AG09309 (cell line): ENCODE measurements at regions not wholly inside any gene's neighbourhood (a gene's known extent, or its start where the extent isn't known, plus 50 kb on each side); places are given as distances from the start of the nearest gene placed in this dataset.

ENCODE experiments used
- DNase-seq: peaks from one replicate; pipeline ENCODE4 v3.0.0-alpha.2; 2010; ENCODE audit warnings: low read depth
- H3K4me3 ChIP-seq: 2 replicates; pipeline ENCODE4 v1.5.1; 2011; ENCODE audit warnings: mild to moderate bottlenecking, low read depth, low read length, moderate library complexity; ENCODE audit not compliant: control insufficient read depth
- TF ChIP-seq, protein P1 (sequence below): IDR thresholded peaks from 2 replicates; pipeline ENCODE4 v1.5.1; 2011; ENCODE audit warnings: mild to moderate bottlenecking, low read depth, low read length, inconsistent platforms; ENCODE audit not compliant: insufficient read depth, control insufficient read depth; ENCODE audit errors: missing control alignments

- no peak overlapping the region for H3K4me3 ChIP-seq
- TF ChIP-seq, protein P1, sequence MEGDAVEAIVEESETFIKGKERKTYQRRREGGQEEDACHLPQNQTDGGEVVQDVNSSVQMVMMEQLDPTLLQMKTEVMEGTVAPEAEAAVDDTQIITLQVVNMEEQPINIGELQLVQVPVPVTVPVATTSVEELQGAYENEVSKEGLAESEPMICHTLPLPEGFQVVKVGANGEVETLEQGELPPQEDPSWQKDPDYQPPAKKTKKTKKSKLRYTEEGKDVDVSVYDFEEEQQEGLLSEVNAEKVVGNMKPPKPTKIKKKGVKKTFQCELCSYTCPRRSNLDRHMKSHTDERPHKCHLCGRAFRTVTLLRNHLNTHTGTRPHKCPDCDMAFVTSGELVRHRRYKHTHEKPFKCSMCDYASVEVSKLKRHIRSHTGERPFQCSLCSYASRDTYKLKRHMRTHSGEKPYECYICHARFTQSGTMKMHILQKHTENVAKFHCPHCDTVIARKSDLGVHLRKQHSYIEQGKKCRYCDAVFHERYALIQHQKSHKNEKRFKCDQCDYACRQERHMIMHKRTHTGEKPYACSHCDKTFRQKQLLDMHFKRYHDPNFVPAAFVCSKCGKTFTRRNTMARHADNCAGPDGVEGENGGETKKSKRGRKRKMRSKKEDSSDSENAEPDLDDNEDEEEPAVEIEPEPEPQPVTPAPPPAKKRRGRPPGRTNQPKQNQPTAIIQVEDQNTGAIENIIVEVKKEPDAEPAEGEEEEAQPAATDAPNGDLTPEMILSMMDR: no peak
- no peak for DNase-seq
Measured at GRCh38 chr2:234601213-234601612, 104.3 kb upstream of the ARL4C start.

DNA sequence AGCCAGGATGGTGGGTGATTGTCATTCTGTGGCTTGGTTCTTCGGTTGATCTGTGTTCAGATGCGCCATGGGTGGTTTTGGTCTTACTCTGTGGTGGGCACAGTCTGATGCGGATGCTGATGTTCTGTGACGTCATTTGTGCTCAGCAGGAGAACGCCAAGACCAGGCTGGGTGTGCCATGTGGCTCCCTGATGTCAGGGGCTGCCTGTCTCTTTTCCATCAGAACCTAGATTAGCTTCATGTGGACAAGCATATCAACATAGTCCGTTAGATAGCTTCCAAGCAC lies 100.6 kb upstream of the ARL4C start:
- H3K4me3 ChIP-seq: no peak overlapping the region
- TF ChIP-seq, protein P1: no peak
- no peak for DNase-seq

DNA sequence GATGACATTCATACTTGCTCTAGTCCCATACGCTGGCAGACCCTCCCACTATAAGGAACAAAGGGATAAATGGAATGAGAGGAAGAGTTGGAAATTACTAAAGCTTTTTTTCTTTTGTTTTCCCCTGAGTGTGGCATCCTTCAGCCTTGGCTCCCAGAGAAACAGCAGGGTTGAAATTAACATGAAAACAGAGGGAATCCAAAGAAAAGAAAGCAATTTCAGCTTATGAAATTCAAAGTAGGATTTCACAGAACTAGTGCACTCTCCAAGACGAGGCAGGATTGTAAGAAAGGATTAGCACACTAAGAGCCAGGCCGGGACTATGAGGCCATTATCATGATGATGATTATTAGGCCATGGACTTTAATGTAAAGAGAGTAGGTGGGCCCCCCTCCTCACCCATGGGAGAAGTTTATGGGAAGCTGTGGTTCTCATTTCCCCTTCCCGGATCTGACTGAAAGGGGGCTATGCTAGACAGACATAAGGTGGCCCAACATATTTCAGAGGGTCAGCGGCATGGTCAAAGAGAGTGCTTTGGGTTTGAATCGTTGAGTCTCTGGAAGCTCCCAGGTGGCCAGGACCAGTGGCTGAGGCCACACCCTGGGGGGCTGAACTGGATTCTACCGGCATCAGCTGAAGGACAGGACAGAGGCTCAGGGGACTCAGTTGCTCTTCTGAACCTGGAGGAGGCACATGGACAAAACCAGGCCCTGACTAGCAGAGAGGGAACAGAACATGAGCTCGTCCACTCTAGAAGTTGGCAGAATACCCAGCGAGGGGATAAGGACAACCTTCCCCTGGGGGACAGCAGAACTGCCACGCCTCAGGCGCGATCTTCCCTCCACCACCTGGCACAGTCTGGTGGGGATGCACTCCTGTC lies 100.1 kb upstream of the ARL4C start:
- TF ChIP-seq, protein P1: no peak
- no peak overlapping the region for H3K4me3 ChIP-seq
- no peak for DNase-seq

DNA sequence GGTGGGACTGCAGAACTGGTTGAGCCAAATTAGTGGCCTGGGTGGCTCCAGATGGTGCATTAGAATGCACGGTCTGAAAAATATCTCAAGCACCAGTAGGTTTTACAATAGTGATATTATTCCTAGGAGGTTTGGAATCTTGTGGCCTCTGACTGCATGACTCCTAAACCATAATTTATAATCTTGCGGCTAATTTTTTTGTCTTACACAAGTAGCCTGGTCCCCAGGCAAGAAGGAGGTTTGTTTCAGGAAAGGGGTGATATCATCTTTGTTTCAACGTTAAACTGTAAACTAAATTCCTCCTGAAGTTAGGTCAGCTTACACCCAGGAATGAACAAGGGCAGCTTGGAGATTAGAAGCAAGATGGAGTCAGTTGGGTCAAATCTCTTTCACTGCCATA lies 98.9 kb upstream of the ARL4C start:
- peak; percentile 70 for DNase-seq
- TF ChIP-seq, protein P1: no peak
- no peak overlapping the region for H3K4me3 ChIP-seq

GRCh38 chr2:234594715-234595114 lies 97.8 kb upstream of the ARL4C start:
- H3K4me3 ChIP-seq: no peak overlapping the region
- TF ChIP-seq, protein P1: no peak
- no peak for DNase-seq

- H3K4me3 ChIP-seq: no peak overlapping the region
- TF ChIP-seq, protein P1: no peak
- DNase-seq: peak; percentile 33
Measured at GRCh38 chr2:234593636-234594035, 96.8 kb upstream of the ARL4C start.
